H54 (cell line): ENCODE measurements at regions not wholly inside any gene's neighbourhood (a gene's known extent, or its start where the extent isn't known, plus 50 kb on each side); places are given as distances from the start of the nearest gene placed in this dataset.
"Not testable (repeated sequence)": the region's sequence is repeated elsewhere in the genome, so short reads cannot be mapped to it uniquely, and the experiment has no call there.

Experiments used
- DNase-seq: peaks from one replicate; pipeline ENCODE4 v3.0.0; 2011; ENCODE audit warnings: low spot score, mixed read lengths; ENCODE audit not compliant: insufficient read length
- FAIRE-seq: peaks from 3 replicates; lab custom pipeline; 2011; peaks lifted over from hg19 to GRCh38; lab: Jason Lieb, UNC
- POLR2A ChIP-seq: IDR thresholded peaks from 2 replicates; pipeline ENCODE4 v1.6.1; 2011; ENCODE audit warnings: low read depth, mild to moderate bottlenecking, low read length

- FAIRE-seq (no peak), DNase-seq (no peak)
These were observed 143.2 kb upstream of the ZCCHC13 start for GRCh38 chrX:74160816-74161215.

GRCh38 chrX:74160358-74160757, 143.6 kb upstream of the ZCCHC13 start:
- no peak for FAIRE-seq
- DNase-seq, result no peak
- no peak for TF ChIP-seq POLR2A

More at GRCh38 chrX:74160816-74161215, 143.2 kb upstream of the ZCCHC13 start:
- TF ChIP-seq POLR2A, result no peak

GRCh38 chrX:74147439-74147838, 156.5 kb upstream of the ZCCHC13 start:
- no peak for TF ChIP-seq POLR2A
- FAIRE-seq (no peak), DNase-seq (no peak)

GRCh38 chrX:74138943-74139342, 165.0 kb upstream of the ZCCHC13 start:
- no peak for TF ChIP-seq POLR2A
- no peak for DNase-seq
- no peak for FAIRE-seq

GRCh38 chrX:74133156-74133796, 170.7 kb upstream of the ZCCHC13 start:
- FAIRE-seq (peak; percentile 71), DNase-seq (peak; percentile 16)
- TF ChIP-seq POLR2A, result no peak

- no peak for TF ChIP-seq POLR2A
- FAIRE-seq, result no peak
- DNase-seq, result no peak
These were observed 171.7 kb upstream of the ZCCHC13 start for GRCh38 chrX:74132280-74132679.

GRCh38 chrX:74119016-74119910, 184.7 kb upstream of the ZCCHC13 start:
- no peak for TF ChIP-seq POLR2A
- FAIRE-seq (peak; percentile 71), DNase-seq (peak; percentile 50)

GRCh38 chrX:74117962-74118902, 185.7 kb upstream of the ZCCHC13 start:
- FAIRE-seq (no peak), DNase-seq (no peak)
- no peak for TF ChIP-seq POLR2A

- no peak for DNase-seq
- no peak for FAIRE-seq
- TF ChIP-seq POLR2A, result no peak
These were observed 192.7 kb upstream of the ZCCHC13 start for GRCh38 chrX:74111245-74111644.

GRCh38 chrX:74107666-74108065, 196.3 kb upstream of the ZCCHC13 start:
- no peak for TF ChIP-seq POLR2A
- DNase-seq (no peak), FAIRE-seq (no peak)

GRCh38 chrX:74104356-74105015, 199.5 kb upstream of the ZCCHC13 start:
- TF ChIP-seq POLR2A, result no peak
- peak; percentile 67 for DNase-seq
- peak; percentile 88 for FAIRE-seq

GRCh38 chrX:74098407-74098806, 205.6 kb upstream of the ZCCHC13 start:
- DNase-seq, FAIRE-seq: not testable (repeated sequence)

GRCh38 chrX:74090049-74090448, 213.9 kb upstream of the ZCCHC13 start:
- TF ChIP-seq POLR2A, result no peak
- FAIRE-seq (no peak), DNase-seq (no peak)
